Esophagus squamous epithelium (tissue), 4 donors: ENCODE measurements at regions not wholly inside any gene's neighbourhood (a gene's known extent, or its start where the extent isn't known, plus 50 kb on each side); places are given as distances from the start of the nearest gene placed in this dataset.

Experiments
- POLR2A ChIP-seq, 4 donors: fragments of 450-650 bp; IDR thresholded peaks; one replicate each; pipeline ENCODE4 v1.6.1; 2017; ENCODE audit warnings: antibody characterized with exemption in 4 of 4, mild to moderate bottlenecking in 4 of 4, moderate library complexity in 3 of 4
- TF ChIP-seq, protein P1 (sequence below), 6 experiments: fragments of 450-650 bp in 4 of 6; fragments of 200-600 bp in 2 of 6; sonication (generic) in 2 of 6; IDR thresholded peaks; one replicate each; pipeline ENCODE4 v1.5.1; 2016 to 2019; ENCODE audit warnings: antibody characterized with exemption in 6 of 6, mild to moderate bottlenecking in 4 of 6, moderate library complexity in 4 of 6

GRCh38 chr6:9482030-9482738, 932.7 kb downstream of the TFAP2A start:
- TF ChIP-seq, protein P1, sequence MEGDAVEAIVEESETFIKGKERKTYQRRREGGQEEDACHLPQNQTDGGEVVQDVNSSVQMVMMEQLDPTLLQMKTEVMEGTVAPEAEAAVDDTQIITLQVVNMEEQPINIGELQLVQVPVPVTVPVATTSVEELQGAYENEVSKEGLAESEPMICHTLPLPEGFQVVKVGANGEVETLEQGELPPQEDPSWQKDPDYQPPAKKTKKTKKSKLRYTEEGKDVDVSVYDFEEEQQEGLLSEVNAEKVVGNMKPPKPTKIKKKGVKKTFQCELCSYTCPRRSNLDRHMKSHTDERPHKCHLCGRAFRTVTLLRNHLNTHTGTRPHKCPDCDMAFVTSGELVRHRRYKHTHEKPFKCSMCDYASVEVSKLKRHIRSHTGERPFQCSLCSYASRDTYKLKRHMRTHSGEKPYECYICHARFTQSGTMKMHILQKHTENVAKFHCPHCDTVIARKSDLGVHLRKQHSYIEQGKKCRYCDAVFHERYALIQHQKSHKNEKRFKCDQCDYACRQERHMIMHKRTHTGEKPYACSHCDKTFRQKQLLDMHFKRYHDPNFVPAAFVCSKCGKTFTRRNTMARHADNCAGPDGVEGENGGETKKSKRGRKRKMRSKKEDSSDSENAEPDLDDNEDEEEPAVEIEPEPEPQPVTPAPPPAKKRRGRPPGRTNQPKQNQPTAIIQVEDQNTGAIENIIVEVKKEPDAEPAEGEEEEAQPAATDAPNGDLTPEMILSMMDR (IDR thresholded peaks at IDR 0.05) = no peak
- no peak for TF ChIP-seq POLR2A (IDR thresholded peaks at IDR 0.05)
